Liver (tissue), 8 donors: ENCODE measurements at regions not wholly inside any gene's neighbourhood (a gene's known extent, or its start where the extent isn't known, plus 50 kb on each side); places are given as distances from the start of the nearest gene placed in this dataset.

Source experiments
- DNase-seq: peaks from one replicate; pipeline ENCODE4 v3.0.0-alpha.2; 2017; ENCODE audit warnings: low spot score
- H3K27ac ChIP-seq, 2 donors: one replicate each; pipeline ENCODE4 v1.7.0; 2013; ENCODE audit warnings: inconsistent platforms in 2 of 2, low read length in 2 of 2, control low read depth in 1 of 2, low read depth in 1 of 2, mild to moderate bottlenecking in 1 of 2
- H3K27me3 ChIP-seq, 4 donors: one replicate each; pipeline versions ENCODE4 v1.6.1 to v1.7.0; 2013; ENCODE audit warnings: low read length in 3 of 4, inconsistent platforms in 1 of 4, mild to moderate bottlenecking in 1 of 4, moderate library complexity in 1 of 4; ENCODE audit not compliant: control insufficient read depth in 4 of 4, insufficient read depth in 4 of 4
- H3K36me3 ChIP-seq, 4 donors: one replicate each; pipeline versions ENCODE4 v1.6.1 to v1.7.0; 2013; ENCODE audit warnings: low read length in 3 of 4, mild to moderate bottlenecking in 3 of 4, low read depth in 1 of 4, moderate library complexity in 1 of 4; ENCODE audit not compliant: control insufficient read depth in 4 of 4, insufficient read depth in 3 of 4
- H3K4me1 ChIP-seq, 4 donors: one replicate each; pipeline versions ENCODE4 v1.6.1 to v1.7.0; 2013; ENCODE audit warnings: low read length in 3 of 4, mild to moderate bottlenecking in 3 of 4, moderate library complexity in 1 of 4; ENCODE audit not compliant: control insufficient read depth in 4 of 4, insufficient read depth in 4 of 4
- H3K4me3 ChIP-seq, 3 donors: one replicate each; pipeline versions ENCODE4 v1.6.1 to v1.7.0; 2013; ENCODE audit warnings: low read length in 3 of 3, control low read depth in 1 of 3, low read depth in 1 of 3, mild to moderate bottlenecking in 1 of 3
- H3K9ac ChIP-seq, 2 donors: one replicate each; pipeline ENCODE4 v1.7.0; 2013; ENCODE audit warnings: low read length in 2 of 2, mild to moderate bottlenecking in 2 of 2, moderate library complexity in 2 of 2, control low read depth in 1 of 2, low read depth in 1 of 2
- H3K9me3 ChIP-seq, 4 donors: one replicate each; pipeline versions ENCODE4 v1.6.1 to v1.7.0; 2013; ENCODE audit warnings: low read length in 3 of 4; ENCODE audit not compliant: control insufficient read depth in 4 of 4
- EGR1 ChIP-seq, 2 donors: IDR thresholded peaks; 2 replicates each; pipeline ENCODE4 v1.6.1; 2016 to 2018; ENCODE audit warnings: antibody characterized with exemption in 2 of 2, low read depth in 2 of 2
- FOXA1 ChIP-seq: IDR thresholded peaks from 2 replicates; pipeline ENCODE4 v1.6.1; 2016; ENCODE audit warnings: antibody characterized with exemption
- FOXA2 ChIP-seq: IDR thresholded peaks from 2 replicates; pipeline ENCODE4 v1.6.1; 2016; ENCODE audit warnings: antibody characterized with exemption
- GABPA ChIP-seq, 2 donors: IDR thresholded peaks in 1 of 2; conservative IDR thresholded peaks in 1 of 2; 2 replicates each; pipeline ENCODE4 v1.6.1; 2016; ENCODE audit warnings: antibody characterized with exemption in 2 of 2, mild to moderate bottlenecking in 1 of 2, moderate library complexity in 1 of 2
- HNF4A ChIP-seq, 2 donors: conservative IDR thresholded peaks; 2 replicates each; pipeline ENCODE4 v1.6.1; 2016; ENCODE audit warnings: antibody characterized with exemption in 2 of 2, mild to moderate bottlenecking in 2 of 2
- HNF4G ChIP-seq: IDR thresholded peaks from 2 replicates; pipeline ENCODE4 v1.6.1; 2016; ENCODE audit warnings: antibody characterized with exemption
- JUND ChIP-seq, 2 donors: IDR thresholded peaks; 2 replicates each; pipeline ENCODE4 v1.6.1; 2016; ENCODE audit warnings: antibody characterized with exemption in 2 of 2
- NR2F2 ChIP-seq: IDR thresholded peaks from 2 replicates; pipeline ENCODE4 v1.6.1; 2016; ENCODE audit warnings: antibody characterized with exemption
- RAD21 ChIP-seq, 2 donors: IDR thresholded peaks; 2 replicates each; pipeline ENCODE4 v1.6.1; 2016; ENCODE audit warnings: antibody characterized with exemption in 2 of 2, mild to moderate bottlenecking in 2 of 2
- RXRA ChIP-seq, 2 donors: IDR thresholded peaks; 2 replicates each; pipeline ENCODE4 v1.6.1; 2017 to 2018; ENCODE audit warnings: antibody characterized with exemption in 2 of 2, mild to moderate bottlenecking in 1 of 2
- SP1 ChIP-seq: IDR thresholded peaks from 2 replicates; pipeline ENCODE4 v1.6.1; 2018; ENCODE audit warnings: antibody characterized with exemption, mild to moderate bottlenecking
- TAF1 ChIP-seq: conservative IDR thresholded peaks from 2 replicates; pipeline ENCODE4 v1.6.1; 2016; ENCODE audit warnings: antibody characterized with exemption, mild to moderate bottlenecking
- YY1 ChIP-seq: IDR thresholded peaks from 2 replicates; pipeline ENCODE4 v1.6.1; 2016; ENCODE audit warnings: antibody characterized with exemption, mild to moderate bottlenecking
- WGBS: extraction: QIAGEN DNeasy Blood & Tissue Kit; methylation state at CpG from one replicate; pipeline ENCODE4 v1.1.7; 2013; 5-methylcytosine and 5-hydroxymethylcytosine counted together
- TF ChIP-seq, protein P1 (sequence below): IDR thresholded peaks from 2 replicates; pipeline ENCODE4 v1.6.1; 2016; ENCODE audit warnings: antibody characterized with exemption
- TF ChIP-seq, protein P2 (sequence below): IDR thresholded peaks from 2 replicates; pipeline ENCODE4 v1.6.1; 2016; ENCODE audit warnings: antibody characterized with exemption
- TF ChIP-seq, protein P3 (sequence below): IDR thresholded peaks from 2 replicates; pipeline ENCODE4 v1.6.1; 2016; ENCODE audit warnings: antibody characterized with exemption, mild to moderate bottlenecking
- TF ChIP-seq, protein P4 (sequence below): IDR thresholded peaks from 2 replicates; pipeline ENCODE4 v1.6.1; 2016; ENCODE audit warnings: antibody characterized with exemption
- TF ChIP-seq, protein P5 (sequence below): fragments of 150-350 bp; IDR thresholded peaks from 2 replicates; pipeline ENCODE4 v1.5.1; 2017; ENCODE audit warnings: improper control_type of control experiment, low read depth, low read length; ENCODE audit not compliant: missing input control
- donor health status: healthy.
- donor health status: healthy.
- donor health status: healthy.
- donor health status: healthy.
- donor health status: healthy.

DNA sequence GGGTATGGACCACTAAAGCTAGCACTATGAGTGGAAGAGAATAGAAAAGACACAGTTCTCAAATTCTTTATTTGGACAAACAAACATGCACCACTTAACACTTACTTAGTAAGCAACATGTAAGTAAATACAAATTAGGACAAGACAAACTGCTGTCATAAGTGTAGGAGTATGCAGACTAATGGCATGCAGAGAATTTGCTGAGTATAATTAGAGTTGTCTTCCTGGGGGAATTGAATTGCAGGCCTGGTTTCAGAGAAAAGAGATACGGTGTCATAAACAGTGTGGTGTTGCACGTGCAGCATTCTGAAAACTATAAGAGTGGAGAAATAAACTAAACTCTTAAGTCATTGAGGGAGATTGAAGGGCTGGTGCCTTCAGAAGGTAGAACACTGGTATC, 125.2 kb upstream of the EYA4 start:
- Histone ChIP-seq H3K36me3 (no peaks in the 10 kb centered on the region), H3K9me3 (peaks cover 0 to 7% (median 0%) of the 10 kb centered on the region in 4 donors), H3K27ac (no peak overlapping the region), H3K27me3 (no peaks in the 10 kb centered on the region), H3K4me1 (no peaks in the 10 kb centered on the region), H3K9ac (no peak overlapping the region), H3K4me3 (no peak overlapping the region)
- WGBS = 62% methylated on average over 2 of the region's 2 CpGs
- TF ChIP-seq, protein P1, sequence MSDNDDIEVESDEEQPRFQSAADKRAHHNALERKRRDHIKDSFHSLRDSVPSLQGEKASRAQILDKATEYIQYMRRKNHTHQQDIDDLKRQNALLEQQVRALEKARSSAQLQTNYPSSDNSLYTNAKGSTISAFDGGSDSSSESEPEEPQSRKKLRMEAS = no peak
- TF ChIP-seq, protein P2, sequence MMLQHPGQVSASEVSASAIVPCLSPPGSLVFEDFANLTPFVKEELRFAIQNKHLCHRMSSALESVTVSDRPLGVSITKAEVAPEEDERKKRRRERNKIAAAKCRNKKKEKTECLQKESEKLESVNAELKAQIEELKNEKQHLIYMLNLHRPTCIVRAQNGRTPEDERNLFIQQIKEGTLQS = no peak
- TF ChIP-seq JUND (IDR thresholded peaks at IDR 0.05) (no peak), FOXA2 (no peak), TAF1 (no peak), NR2F2 (no peak), YY1 (no peak), SP1 (no peak), HNF4A (conservative IDR thresholded peaks at IDR 0.05) (no peak), RXRA (IDR thresholded peaks at IDR 0.05) (no peak), GABPA (IDR thresholded peaks at IDR 0.05 in 1 of 2, conservative IDR thresholded peaks at IDR 0.05 in 1 of 2) (no peak), FOXA1 (no peak), EGR1 (IDR thresholded peaks at IDR 0.05; ENCODE audit: low read depth in 2 of 2) (no peak), RAD21 (IDR thresholded peaks at IDR 0.05) (no peak), HNF4G (no peak)
- TF ChIP-seq, protein P3, sequence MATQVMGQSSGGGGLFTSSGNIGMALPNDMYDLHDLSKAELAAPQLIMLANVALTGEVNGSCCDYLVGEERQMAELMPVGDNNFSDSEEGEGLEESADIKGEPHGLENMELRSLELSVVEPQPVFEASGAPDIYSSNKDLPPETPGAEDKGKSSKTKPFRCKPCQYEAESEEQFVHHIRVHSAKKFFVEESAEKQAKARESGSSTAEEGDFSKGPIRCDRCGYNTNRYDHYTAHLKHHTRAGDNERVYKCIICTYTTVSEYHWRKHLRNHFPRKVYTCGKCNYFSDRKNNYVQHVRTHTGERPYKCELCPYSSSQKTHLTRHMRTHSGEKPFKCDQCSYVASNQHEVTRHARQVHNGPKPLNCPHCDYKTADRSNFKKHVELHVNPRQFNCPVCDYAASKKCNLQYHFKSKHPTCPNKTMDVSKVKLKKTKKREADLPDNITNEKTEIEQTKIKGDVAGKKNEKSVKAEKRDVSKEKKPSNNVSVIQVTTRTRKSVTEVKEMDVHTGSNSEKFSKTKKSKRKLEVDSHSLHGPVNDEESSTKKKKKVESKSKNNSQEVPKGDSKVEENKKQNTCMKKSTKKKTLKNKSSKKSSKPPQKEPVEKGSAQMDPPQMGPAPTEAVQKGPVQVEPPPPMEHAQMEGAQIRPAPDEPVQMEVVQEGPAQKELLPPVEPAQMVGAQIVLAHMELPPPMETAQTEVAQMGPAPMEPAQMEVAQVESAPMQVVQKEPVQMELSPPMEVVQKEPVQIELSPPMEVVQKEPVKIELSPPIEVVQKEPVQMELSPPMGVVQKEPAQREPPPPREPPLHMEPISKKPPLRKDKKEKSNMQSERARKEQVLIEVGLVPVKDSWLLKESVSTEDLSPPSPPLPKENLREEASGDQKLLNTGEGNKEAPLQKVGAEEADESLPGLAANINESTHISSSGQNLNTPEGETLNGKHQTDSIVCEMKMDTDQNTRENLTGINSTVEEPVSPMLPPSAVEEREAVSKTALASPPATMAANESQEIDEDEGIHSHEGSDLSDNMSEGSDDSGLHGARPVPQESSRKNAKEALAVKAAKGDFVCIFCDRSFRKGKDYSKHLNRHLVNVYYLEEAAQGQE = no peak
- TF ChIP-seq, protein P4, sequence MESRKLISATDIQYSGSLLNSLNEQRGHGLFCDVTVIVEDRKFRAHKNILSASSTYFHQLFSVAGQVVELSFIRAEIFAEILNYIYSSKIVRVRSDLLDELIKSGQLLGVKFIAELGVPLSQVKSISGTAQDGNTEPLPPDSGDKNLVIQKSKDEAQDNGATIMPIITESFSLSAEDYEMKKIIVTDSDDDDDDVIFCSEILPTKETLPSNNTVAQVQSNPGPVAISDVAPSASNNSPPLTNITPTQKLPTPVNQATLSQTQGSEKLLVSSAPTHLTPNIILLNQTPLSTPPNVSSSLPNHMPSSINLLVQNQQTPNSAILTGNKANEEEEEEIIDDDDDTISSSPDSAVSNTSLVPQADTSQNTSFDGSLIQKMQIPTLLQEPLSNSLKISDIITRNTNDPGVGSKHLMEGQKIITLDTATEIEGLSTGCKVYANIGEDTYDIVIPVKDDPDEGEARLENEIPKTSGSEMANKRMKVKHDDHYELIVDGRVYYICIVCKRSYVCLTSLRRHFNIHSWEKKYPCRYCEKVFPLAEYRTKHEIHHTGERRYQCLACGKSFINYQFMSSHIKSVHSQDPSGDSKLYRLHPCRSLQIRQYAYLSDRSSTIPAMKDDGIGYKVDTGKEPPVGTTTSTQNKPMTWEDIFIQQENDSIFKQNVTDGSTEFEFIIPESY = no peak
- TF ChIP-seq, protein P5, sequence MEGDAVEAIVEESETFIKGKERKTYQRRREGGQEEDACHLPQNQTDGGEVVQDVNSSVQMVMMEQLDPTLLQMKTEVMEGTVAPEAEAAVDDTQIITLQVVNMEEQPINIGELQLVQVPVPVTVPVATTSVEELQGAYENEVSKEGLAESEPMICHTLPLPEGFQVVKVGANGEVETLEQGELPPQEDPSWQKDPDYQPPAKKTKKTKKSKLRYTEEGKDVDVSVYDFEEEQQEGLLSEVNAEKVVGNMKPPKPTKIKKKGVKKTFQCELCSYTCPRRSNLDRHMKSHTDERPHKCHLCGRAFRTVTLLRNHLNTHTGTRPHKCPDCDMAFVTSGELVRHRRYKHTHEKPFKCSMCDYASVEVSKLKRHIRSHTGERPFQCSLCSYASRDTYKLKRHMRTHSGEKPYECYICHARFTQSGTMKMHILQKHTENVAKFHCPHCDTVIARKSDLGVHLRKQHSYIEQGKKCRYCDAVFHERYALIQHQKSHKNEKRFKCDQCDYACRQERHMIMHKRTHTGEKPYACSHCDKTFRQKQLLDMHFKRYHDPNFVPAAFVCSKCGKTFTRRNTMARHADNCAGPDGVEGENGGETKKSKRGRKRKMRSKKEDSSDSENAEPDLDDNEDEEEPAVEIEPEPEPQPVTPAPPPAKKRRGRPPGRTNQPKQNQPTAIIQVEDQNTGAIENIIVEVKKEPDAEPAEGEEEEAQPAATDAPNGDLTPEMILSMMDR = no peak
- no peak for DNase-seq
